GM23248 (cell line): ENCODE measurements at regions not wholly inside any gene's neighbourhood (a gene's known extent, or its start where the extent isn't known, plus 50 kb on each side); places are given as distances from the start of the nearest gene placed in this dataset.
"Not testable (repeated sequence)": the region's sequence is repeated elsewhere in the genome, so short reads cannot be mapped to it uniquely, and the experiment has no call there.

Experiments
- DNase-seq: peaks from one replicate; pipeline ENCODE4 v3.0.0-alpha.2; 2015
- H2AFZ ChIP-seq: fragments of 200-600 bp; sonication (generic); 2 replicates; pipeline ENCODE4 v1.6.1; 2016; ENCODE audit warnings: antibody characterized with exemption
- H3F3A ChIP-seq: fragments of 200-600 bp; sonication (generic); 2 replicates; pipeline ENCODE4 v1.6.1; 2016; ENCODE audit warnings: mild to moderate bottlenecking, antibody characterized with exemption, mixed run types; ENCODE audit not compliant: insufficient read depth
- H3K27ac ChIP-seq: fragments of 200-600 bp; sonication (generic); 2 replicates; pipeline ENCODE4 v1.5.1; 2016; ENCODE audit warnings: mild to moderate bottlenecking
- H3K27me3 ChIP-seq: fragments of 200-600 bp; sonication (generic); replicated peaks from 2 replicates; pipeline ENCODE4 v1.6.1; 2016; ENCODE audit warnings: mild to moderate bottlenecking; ENCODE audit not compliant: insufficient read depth
- H3K36me3 ChIP-seq: fragments of 200-600 bp; sonication (generic); 2 replicates; pipeline ENCODE4 v1.6.1; 2016; ENCODE audit warnings: low read depth, mild to moderate bottlenecking
- H3K4me1 ChIP-seq: fragments of 200-600 bp; sonication (generic); 2 replicates; pipeline ENCODE4 v1.6.1; 2016; ENCODE audit warnings: mild to moderate bottlenecking; ENCODE audit not compliant: insufficient read depth
- H3K4me2 ChIP-seq: fragments of 200-600 bp; sonication (generic); one replicate; pipeline ENCODE4 v1.6.1; 2016; ENCODE audit warnings: mild to moderate bottlenecking; ENCODE audit not compliant: unreplicated experiment
- H3K4me3 ChIP-seq: fragments of 200-600 bp; sonication (generic); 2 replicates; pipeline ENCODE4 v1.5.1; 2016; ENCODE audit warnings: mild to moderate bottlenecking
- H3K79me2 ChIP-seq: fragments of 200-600 bp; sonication (generic); 2 replicates; pipeline ENCODE4 v1.6.1; 2016; ENCODE audit warnings: mild to moderate bottlenecking; ENCODE audit not compliant: insufficient read depth
- H3K9ac ChIP-seq: fragments of 200-600 bp; sonication (generic); 2 replicates; pipeline ENCODE4 v1.6.1; 2016; ENCODE audit warnings: mild to moderate bottlenecking
- H3K9me2 ChIP-seq: fragments of 200-600 bp; sonication (generic); 2 replicates; pipeline ENCODE4 v1.6.1; 2016; ENCODE audit warnings: mixed run types, mild to moderate bottlenecking, moderate library complexity; ENCODE audit not compliant: insufficient read depth
- H3K9me3 ChIP-seq: fragments of 200-600 bp; sonication (generic); one replicate; pipeline ENCODE4 v1.6.1; 2017; ENCODE audit warnings: low read depth
- H4K20me1 ChIP-seq: fragments of 200-600 bp; sonication (generic); 2 replicates; pipeline ENCODE4 v1.6.0; 2016; ENCODE audit not compliant: insufficient read depth
- WGBS, 2 experiments: methylation state at CpG; one replicate each; pipeline ENCODE4 v1.1.6; 2015 to 2017; ENCODE audit warnings: low lambda C conversion rate in 2 of 2, low coverage in 1 of 2; ENCODE audit errors: missing lambda C conversion rate in 2 of 2; 5-methylcytosine and 5-hydroxymethylcytosine counted together
- in situ Hi-C: fragments of 300-500 bp; cut with MboI; formaldehyde crosslinking; loops from 2 replicates; pipeline ENCODE4 v1.15.0; 2020

- H3K9me3 ChIP-seq, H3K4me1 ChIP-seq, H3K27ac ChIP-seq, H3K36me3 ChIP-seq, H3K79me2 ChIP-seq, H3F3A ChIP-seq, H3K4me2 ChIP-seq, H3K9ac ChIP-seq, H3K9me2 ChIP-seq, H2AFZ ChIP-seq, in situ Hi-C loops, DNase-seq, H4K20me1 ChIP-seq, H3K4me3 ChIP-seq, H3K27me3 ChIP-seq: not testable (repeated sequence)
- WGBS, 2 experiments = 7 to 13% methylated on average over 6 to 7 of the region's 7 CpGs
Measured at GRCh38 chr7:149930374-149931068, 56.8 kb downstream of the ATP6V0E2 start.

DNA sequence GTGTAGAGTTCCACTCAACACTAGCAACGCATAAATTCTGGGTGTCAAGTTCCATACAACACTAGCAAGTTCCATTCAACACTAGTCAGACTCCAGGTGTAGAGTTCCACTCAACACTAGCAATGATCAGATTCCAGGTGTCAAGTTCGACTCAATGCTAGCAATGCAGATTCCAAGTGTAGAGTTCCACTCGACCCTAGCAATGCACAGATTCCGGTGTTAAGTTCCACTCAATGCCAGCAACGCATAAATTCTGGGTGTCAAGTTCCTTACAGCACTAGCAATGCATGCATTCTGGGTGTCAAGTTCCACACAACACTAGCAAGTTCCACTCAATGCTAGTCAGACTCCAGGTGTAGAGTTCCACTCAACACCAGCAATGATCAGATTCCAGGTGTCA is 60.0 kb downstream of the ATP6V0E2 start:
- H3K4me1 ChIP-seq = not testable (repeated sequence)

DNA sequence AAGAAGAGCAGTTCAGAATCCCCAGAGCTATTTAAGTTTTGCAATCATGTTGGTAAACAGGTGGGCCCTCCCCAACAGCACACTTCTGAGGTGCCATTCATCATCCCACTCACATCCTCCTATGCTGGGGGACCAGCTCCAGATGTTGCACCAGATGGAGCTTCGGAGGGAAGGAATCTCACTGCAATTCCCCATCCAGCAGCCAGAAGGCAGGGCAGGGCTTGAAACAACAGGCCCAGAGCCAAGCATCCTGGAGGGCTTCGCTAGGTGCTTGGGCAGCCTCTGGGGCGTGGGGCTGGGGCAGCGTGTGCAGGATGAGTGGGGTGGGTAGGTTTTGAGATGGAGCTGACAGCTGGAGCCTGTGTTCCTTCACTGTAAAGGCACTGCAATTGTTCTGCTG is 73.6 kb downstream of the ATP6V0E2 start:
- H4K20me1 ChIP-seq, H3K36me3 ChIP-seq, in situ Hi-C loops, H3F3A ChIP-seq, H3K9ac ChIP-seq, H3K9me3 ChIP-seq, H3K79me2 ChIP-seq, DNase-seq, H3K9me2 ChIP-seq, H3K27me3 ChIP-seq, H3K4me3 ChIP-seq, H2AFZ ChIP-seq, H3K4me2 ChIP-seq, H3K4me1 ChIP-seq, H3K27ac ChIP-seq: not testable (repeated sequence)
- no CpG with 5 or more reads among the region's 4 CpGs for whole genome bisulfite sequencing, 2 experiments

More for the DNA sequence above, 60.0 kb downstream of the ATP6V0E2 start:
- H2AFZ ChIP-seq, H3K36me3 ChIP-seq, H3K9ac ChIP-seq, H3K4me2 ChIP-seq, DNase-seq, H3K79me2 ChIP-seq, H3K27ac ChIP-seq, H3K27me3 ChIP-seq, H3K9me3 ChIP-seq, H3K9me2 ChIP-seq, H4K20me1 ChIP-seq, H3K4me3 ChIP-seq, in situ Hi-C loops, H3F3A ChIP-seq: not testable (repeated sequence)
- 19 to 35% methylated on average over 5 of the region's 5 CpGs for WGBS, 2 experiments

DNA sequence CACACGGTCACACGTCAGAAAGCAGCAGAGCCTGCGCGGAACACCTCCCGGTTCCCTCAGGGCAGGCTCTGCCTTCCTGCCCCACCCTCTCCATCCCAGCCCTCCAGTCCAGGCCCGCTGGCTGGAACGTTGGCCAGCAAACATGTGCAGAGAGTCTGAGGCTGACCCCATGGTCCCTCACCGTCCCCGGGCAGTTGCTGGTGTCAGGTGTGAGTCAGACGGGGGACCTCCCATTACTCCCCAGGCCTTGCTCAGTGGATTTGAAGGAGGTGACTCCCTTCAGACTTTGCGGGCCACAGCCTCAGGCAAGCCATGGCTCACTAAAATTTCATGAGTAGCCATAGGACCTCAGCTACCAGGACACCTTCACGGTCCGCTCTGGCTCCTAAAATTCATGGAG is 74.7 kb downstream of the ATP6V0E2 start:
- H4K20me1 ChIP-seq, DNase-seq, H3K4me2 ChIP-seq, H3F3A ChIP-seq, H3K4me3 ChIP-seq, H3K4me1 ChIP-seq, H3K9me3 ChIP-seq, H3K27me3 ChIP-seq, H3K79me2 ChIP-seq, H2AFZ ChIP-seq, H3K27ac ChIP-seq, H3K9ac ChIP-seq, H3K9me2 ChIP-seq, H3K36me3 ChIP-seq, in situ Hi-C loops: not testable (repeated sequence)
- 40 to 51% methylated on average over 9 to 10 of the region's 13 CpGs for WGBS, 2 experiments

DNA sequence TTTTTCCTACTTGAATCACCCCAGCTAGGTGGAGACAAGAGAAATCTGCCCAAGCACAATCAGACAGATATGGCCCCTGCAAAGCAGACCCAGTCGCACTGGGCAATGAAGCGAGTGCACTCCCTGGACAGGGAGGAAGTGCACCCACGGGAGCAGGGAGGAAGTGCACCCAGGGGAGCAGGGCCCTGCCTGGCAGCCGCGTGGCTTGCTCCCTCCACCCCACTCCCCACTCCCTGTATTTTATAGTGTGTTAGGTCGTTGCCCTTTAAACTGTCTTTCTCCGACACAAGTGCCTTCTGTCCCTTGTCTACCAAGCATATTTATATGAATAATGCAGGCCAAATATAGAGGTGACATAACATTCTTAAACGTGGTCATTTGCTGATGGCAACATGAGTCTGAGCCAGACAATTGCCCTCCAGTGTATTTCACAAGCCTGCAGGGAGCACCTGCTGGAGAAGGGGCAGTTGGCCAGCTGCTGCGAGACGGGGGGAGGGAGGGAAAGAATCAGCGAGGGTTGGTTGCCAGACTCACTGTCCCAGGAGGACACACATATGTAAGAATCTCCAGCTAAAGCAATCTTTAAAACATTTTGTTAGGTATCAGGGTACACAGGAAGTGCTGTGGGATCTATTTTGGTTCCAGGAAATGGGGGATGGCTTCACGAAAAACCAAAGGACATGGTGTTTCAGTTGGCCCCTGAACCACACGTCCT is 76.3 kb downstream of the ATP6V0E2 start:
- H3K4me2 ChIP-seq, H3F3A ChIP-seq, in situ Hi-C loops, H3K79me2 ChIP-seq, H4K20me1 ChIP-seq, H3K27ac ChIP-seq, H3K9me2 ChIP-seq, DNase-seq, H3K9ac ChIP-seq, H3K4me3 ChIP-seq, H3K4me1 ChIP-seq, H3K9me3 ChIP-seq, H3K36me3 ChIP-seq, H3K27me3 ChIP-seq, H2AFZ ChIP-seq: not testable (repeated sequence)
- 7 to 15% methylated on average over 5 to 11 of the region's 13 CpGs for WGBS, 2 experiments

DNA sequence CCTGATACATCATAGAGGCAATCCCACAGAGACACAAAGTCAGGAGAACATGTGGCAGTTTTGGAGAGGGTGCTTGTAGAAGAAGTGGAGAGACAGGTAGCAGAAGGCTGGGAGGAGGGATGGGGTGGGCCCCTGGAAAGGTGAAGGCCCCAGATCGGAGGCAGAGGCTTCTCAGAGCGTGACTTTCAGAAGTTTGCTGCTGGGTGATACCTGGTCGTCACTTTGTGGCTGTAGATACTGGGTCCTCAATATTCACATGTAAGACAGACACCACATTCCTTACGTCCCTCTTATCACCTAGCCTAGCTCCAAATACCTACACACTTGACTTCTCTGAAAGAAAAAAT is 76.8 kb downstream of the ATP6V0E2 start:
- H3K4me3 ChIP-seq, H3K27me3 ChIP-seq, in situ Hi-C loops, H3K27ac ChIP-seq, H2AFZ ChIP-seq, H4K20me1 ChIP-seq, DNase-seq, H3K4me1 ChIP-seq, H3F3A ChIP-seq, H3K36me3 ChIP-seq, H3K9me2 ChIP-seq, H3K9me3 ChIP-seq, H3K4me2 ChIP-seq, H3K79me2 ChIP-seq, H3K9ac ChIP-seq: not testable (repeated sequence)
- WGBS, 2 experiments = no CpG with 5 or more reads among the region's 4 CpGs

DNA sequence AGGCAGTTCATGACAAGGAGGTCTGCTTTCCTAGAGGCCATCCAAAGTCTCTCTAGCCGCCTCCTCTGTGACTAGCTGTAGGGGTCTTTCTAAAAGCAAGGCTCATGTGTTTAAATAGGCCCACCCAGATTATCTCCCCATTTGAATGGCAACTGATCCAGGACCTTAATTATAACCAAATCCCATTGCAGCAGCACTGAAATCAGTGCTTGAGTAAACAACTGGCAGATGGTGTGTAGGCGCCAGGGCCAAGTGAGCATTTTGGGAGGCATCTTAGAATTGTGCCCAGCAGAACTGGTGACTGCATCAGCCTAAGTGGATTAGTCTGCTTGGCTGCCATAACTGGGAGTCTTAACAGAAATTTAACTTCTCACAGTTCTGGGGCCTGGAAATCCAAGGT is 77.8 kb downstream of the ATP6V0E2 start:
- H3K9ac ChIP-seq, H3K36me3 ChIP-seq, H3K4me1 ChIP-seq, H3K9me3 ChIP-seq, H2AFZ ChIP-seq, H4K20me1 ChIP-seq, H3K4me2 ChIP-seq, H3K79me2 ChIP-seq, DNase-seq, H3F3A ChIP-seq, in situ Hi-C loops, H3K27me3 ChIP-seq, H3K27ac ChIP-seq, H3K4me3 ChIP-seq, H3K9me2 ChIP-seq: not testable (repeated sequence)
- 18 to 22% methylated on average over 2 of the region's 2 CpGs for whole genome bisulfite sequencing, 2 experiments
